ENCODE measurements at regions not wholly inside any gene's neighbourhood (a gene's known extent, or its start where the extent isn't known, plus 50 kb on each side); places are given as distances from the start of the nearest gene placed in this dataset.

DNA sequence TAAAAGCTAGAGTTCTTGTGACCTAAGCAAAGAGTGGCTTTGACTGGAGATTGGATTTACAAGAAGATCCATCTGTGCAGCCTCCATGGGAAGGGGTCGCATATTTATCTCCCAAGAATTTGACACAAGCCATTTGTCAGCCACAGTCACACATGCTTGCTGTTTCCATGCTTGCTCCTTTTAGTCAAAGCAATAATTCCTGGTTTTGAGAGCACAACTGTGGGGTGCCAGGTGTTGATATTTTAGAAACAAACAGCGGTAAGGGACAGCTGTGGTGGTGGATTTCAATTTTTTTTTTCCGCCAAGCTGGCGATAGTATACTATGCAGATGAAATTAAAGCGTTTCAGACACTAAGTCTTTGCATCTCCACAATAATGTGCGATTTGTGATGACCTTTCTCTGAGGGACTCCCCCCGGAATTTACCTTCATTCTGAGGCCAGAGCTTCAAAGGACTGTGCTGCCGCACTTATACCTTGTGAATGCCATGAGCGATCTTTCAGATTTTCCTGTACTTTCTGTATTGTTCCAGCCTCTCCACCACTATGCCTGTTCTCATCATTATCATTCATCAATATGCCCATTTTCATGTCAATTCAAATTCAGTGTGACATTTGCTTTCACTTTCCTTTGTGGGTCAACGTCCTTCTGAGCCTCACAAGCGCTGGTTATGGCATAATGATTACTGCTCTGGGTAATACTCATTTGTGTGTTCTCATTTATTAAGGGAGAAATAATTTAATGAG, 108.2 kb upstream of the KBTBD8 start:
- TF ChIP-seq, protein P1, sequence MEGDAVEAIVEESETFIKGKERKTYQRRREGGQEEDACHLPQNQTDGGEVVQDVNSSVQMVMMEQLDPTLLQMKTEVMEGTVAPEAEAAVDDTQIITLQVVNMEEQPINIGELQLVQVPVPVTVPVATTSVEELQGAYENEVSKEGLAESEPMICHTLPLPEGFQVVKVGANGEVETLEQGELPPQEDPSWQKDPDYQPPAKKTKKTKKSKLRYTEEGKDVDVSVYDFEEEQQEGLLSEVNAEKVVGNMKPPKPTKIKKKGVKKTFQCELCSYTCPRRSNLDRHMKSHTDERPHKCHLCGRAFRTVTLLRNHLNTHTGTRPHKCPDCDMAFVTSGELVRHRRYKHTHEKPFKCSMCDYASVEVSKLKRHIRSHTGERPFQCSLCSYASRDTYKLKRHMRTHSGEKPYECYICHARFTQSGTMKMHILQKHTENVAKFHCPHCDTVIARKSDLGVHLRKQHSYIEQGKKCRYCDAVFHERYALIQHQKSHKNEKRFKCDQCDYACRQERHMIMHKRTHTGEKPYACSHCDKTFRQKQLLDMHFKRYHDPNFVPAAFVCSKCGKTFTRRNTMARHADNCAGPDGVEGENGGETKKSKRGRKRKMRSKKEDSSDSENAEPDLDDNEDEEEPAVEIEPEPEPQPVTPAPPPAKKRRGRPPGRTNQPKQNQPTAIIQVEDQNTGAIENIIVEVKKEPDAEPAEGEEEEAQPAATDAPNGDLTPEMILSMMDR (IDR thresholded peaks at IDR 0.05; ENCODE audit: extremely low read depth, low read depth, low read length): no peak
- Histone ChIP-seq H3K4me1 (ENCODE audit: insufficient read depth, low read length) (no peaks in the 10 kb centered on the region), H3K27me3 (ENCODE audit: insufficient read depth, low read length) (no peaks in the 10 kb centered on the region), H4K20me1 (ENCODE audit: insufficient read depth, low read length) (no peaks in the 10 kb centered on the region), H3K79me2 (ENCODE audit: insufficient read depth, low read length) (no peaks in the 10 kb centered on the region), H3K27ac (ENCODE audit: low read depth, low read length) (no peak overlapping the region), H3K36me3 (ENCODE audit: insufficient read depth, low read length) (no peaks in the 10 kb centered on the region), H3K4me2 (ENCODE audit: insufficient read depth, low read length) (no peak overlapping the region), H3K4me3 (ENCODE audit: insufficient read depth, low read length) (no peak overlapping the region), H3K9me3 (ENCODE audit: low read depth, low read length) (no peaks in the 10 kb centered on the region), H2AFZ (ENCODE audit: low read length) (no peak overlapping the region)
- DNase-seq (ENCODE audit: insufficient read length, low spot score, missing footprints): no peak

DNA sequence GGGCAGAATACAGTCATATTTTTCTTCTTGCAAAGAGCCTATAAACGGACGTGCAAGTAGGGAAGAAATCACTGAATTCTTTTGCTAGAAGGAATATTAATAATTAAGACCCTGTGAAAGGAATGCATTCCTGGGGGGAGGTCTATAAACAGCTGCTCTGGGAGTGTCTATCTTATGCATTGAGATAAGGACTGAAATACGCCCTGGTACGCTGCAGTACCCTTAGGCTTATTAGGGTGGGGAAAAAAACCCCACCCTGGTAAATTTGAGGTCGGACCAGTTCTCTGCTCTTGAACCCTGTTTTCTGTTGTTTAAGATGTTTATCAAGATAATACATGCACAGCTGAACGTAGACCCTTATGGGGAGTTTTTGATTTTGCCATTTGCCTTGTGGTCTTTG, 100.0 kb upstream of the KBTBD8 start:
- no peaks in the 10 kb centered on the region for H3K4me1 ChIP-seq (ENCODE audit: insufficient read depth, low read length)
- H4K20me1 ChIP-seq (ENCODE audit: insufficient read depth, low read length): no peaks in the 10 kb centered on the region
- TF ChIP-seq, protein P1 (IDR thresholded peaks at IDR 0.05; ENCODE audit: extremely low read depth, low read depth, low read length): no peak
- no peaks in the 10 kb centered on the region for H3K27me3 ChIP-seq (ENCODE audit: insufficient read depth, low read length)
- no peaks in the 10 kb centered on the region for H3K36me3 ChIP-seq (ENCODE audit: insufficient read depth, low read length)
- H3K9me3 ChIP-seq (ENCODE audit: low read depth, low read length): no peaks in the 10 kb centered on the region
- H3K4me2 ChIP-seq (ENCODE audit: insufficient read depth, low read length): no peak overlapping the region
- H3K27ac ChIP-seq (ENCODE audit: low read depth, low read length): no peak overlapping the region
- no peak overlapping the region for H3K4me3 ChIP-seq (ENCODE audit: insufficient read depth, low read length)
- DNase-seq (ENCODE audit: insufficient read length, low spot score, missing footprints): no peak
- no peak overlapping the region for H2AFZ ChIP-seq (ENCODE audit: low read length)
- no peaks in the 10 kb centered on the region for H3K79me2 ChIP-seq (ENCODE audit: insufficient read depth, low read length)

DNA sequence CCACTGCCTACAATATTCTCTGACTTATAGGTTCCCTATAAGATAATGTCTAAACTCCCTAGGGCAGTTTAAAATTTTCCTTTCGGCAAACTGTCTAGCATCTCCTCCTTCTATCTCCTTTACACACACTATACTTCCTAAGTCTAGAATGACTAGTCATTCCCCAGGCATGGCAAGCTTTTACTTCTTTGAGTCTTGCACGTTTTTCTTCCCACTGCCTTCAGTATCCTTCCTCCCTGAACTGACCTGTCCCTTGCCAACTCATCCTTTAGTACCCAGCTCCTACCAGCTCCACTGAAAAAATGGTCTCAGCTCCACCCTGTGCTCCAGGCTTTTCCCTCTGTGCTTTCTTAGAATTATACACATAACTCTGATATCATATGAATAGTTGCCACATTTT, 93.8 kb upstream of the KBTBD8 start:
- Histone ChIP-seq H3K4me2 (ENCODE audit: insufficient read depth, low read length) (no peak overlapping the region), H3K4me3 (ENCODE audit: insufficient read depth, low read length) (no peak overlapping the region), H3K4me1 (ENCODE audit: insufficient read depth, low read length) (no peaks in the 10 kb centered on the region), H3K9me3 (ENCODE audit: low read depth, low read length) (no peaks in the 10 kb centered on the region), H3K27me3 (ENCODE audit: insufficient read depth, low read length) (no peaks in the 10 kb centered on the region), H3K27ac (ENCODE audit: low read depth, low read length) (no peak overlapping the region), H2AFZ (ENCODE audit: low read length) (no peak overlapping the region), H3K79me2 (ENCODE audit: insufficient read depth, low read length) (no peaks in the 10 kb centered on the region), H4K20me1 (ENCODE audit: insufficient read depth, low read length) (no peaks in the 10 kb centered on the region), H3K36me3 (ENCODE audit: insufficient read depth, low read length) (no peaks in the 10 kb centered on the region)
- DNase-seq (ENCODE audit: insufficient read length, low spot score, missing footprints): no peak
- TF ChIP-seq, protein P1 (IDR thresholded peaks at IDR 0.05; ENCODE audit: extremely low read depth, low read depth, low read length): no peak

DNA sequence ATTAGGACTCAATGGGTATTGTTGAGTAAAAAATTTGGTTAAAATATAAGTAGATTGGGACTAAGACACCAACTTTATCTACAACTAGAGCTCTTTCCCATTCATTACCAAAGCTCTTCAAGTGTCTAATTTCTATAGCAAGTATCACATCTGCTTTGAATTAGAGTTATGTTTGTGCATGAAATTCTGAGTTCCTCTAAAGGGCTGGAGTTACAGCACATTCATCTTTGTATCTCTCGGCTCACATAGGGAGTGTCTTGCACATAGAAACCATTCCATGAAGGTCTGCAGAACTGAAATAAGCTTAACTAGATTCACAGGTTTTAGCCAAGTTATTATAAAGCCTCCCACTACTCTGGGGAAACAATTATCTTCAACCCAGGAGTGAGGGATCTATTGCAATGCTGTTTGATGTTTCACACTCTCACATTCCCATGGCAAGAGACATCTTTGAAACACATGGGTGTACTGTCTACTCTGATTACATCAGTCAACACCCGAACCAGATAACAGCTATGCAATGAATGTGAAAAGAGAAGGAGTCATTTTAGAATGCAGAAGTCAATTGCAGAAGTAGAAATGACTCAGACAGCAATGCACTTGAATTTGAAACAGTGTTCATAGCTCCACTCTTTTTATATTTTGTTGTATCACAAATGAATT, 93.1 kb upstream of the KBTBD8 start:
- H3K36me3 ChIP-seq (ENCODE audit: insufficient read depth, low read length): no peaks in the 10 kb centered on the region
- no peak overlapping the region for H3K27ac ChIP-seq (ENCODE audit: low read depth, low read length)
- no peaks in the 10 kb centered on the region for H3K4me1 ChIP-seq (ENCODE audit: insufficient read depth, low read length)
- H2AFZ ChIP-seq (ENCODE audit: low read length): no peak overlapping the region
- DNase-seq (ENCODE audit: insufficient read length, low spot score, missing footprints): no peak
- no peaks in the 10 kb centered on the region for H3K27me3 ChIP-seq (ENCODE audit: insufficient read depth, low read length)
- no peak overlapping the region for H3K4me2 ChIP-seq (ENCODE audit: insufficient read depth, low read length)
- H3K9me3 ChIP-seq (ENCODE audit: low read depth, low read length): no peaks in the 10 kb centered on the region
- TF ChIP-seq, protein P1 (IDR thresholded peaks at IDR 0.05; ENCODE audit: extremely low read depth, low read depth, low read length): no peak
- no peak overlapping the region for H3K4me3 ChIP-seq (ENCODE audit: insufficient read depth, low read length)
- H3K79me2 ChIP-seq (ENCODE audit: insufficient read depth, low read length): no peaks in the 10 kb centered on the region
- H4K20me1 ChIP-seq (ENCODE audit: insufficient read depth, low read length): no peaks in the 10 kb centered on the region
